Activated naive CD8-positive, alpha-beta T cell treated with anti-CD3 and anti-CD28 coated beads, Interleukin-2, amount 50 U/mL, for 24 hours (primary cell): ENCODE measurements at regions not wholly inside any gene's neighbourhood (a gene's known extent, or its start where the extent isn't known, plus 50 kb on each side); places are given as distances from the start of the nearest gene placed in this dataset.
"Not testable (repeated sequence)": the region's sequence is repeated elsewhere in the genome, so short reads cannot be mapped to it uniquely, and the experiment has no call there.

Experiments
- ATAC-seq: fragments of 150-1000 bp; cut with Tn5 transposase; one replicate; pipeline ENCODE4 v1.10.0; 2021
- DNase-seq: peaks from one replicate; pipeline ENCODE4 v3.0.0; 2021
- H3K27ac Mint-ChIP-seq: one replicate; pipeline ENCODE4 v1.8.0; 2021; ENCODE audit warnings: mild to moderate bottlenecking, mixed read lengths
- H3K27me3 Mint-ChIP-seq: one replicate; pipeline ENCODE4 v1.8.0; 2021; ENCODE audit warnings: mixed read lengths
- H3K36me3 Mint-ChIP-seq: one replicate; pipeline ENCODE4 v1.8.0; 2021; ENCODE audit warnings: low read depth, mixed read lengths
- H3K4me1 Mint-ChIP-seq: one replicate; pipeline ENCODE4 v1.8.0; 2021; ENCODE audit warnings: mixed read lengths
- H3K4me3 Mint-ChIP-seq: one replicate; pipeline ENCODE4 v1.8.0; 2021; ENCODE audit warnings: mild to moderate bottlenecking, moderate library complexity, mixed read lengths
- H3K9me3 Mint-ChIP-seq: one replicate; pipeline ENCODE4 v1.8.0; 2021; ENCODE audit warnings: mixed read lengths

DNA sequence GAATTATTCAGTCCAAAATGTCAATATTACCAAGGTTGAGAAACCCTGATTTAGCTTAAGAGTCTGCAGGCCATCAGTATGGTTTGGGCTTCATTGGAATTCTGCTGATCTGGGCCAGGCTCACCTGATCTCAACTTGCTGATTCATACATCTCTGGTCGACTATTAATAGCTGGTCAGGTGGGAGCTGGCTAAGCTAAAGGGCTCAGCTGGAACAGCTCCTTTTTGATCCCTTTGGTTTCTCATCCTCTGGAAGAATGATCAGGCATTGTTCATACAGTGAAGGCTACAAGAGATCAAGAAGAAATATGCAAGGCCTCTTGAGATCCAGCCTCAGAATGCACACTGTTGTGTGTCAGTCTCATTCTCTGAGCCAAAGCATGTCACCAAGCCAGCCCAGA lies 123.3 kb upstream of the MME start:
- Mint-ChIP-seq H3K27ac (no peak overlapping the region), H3K36me3 (no peaks in the 10 kb centered on the region), H3K4me1 (no peaks in the 10 kb centered on the region), H3K27me3 (no peaks in the 10 kb centered on the region), H3K4me3 (no peak overlapping the region), H3K9me3 (no peaks in the 10 kb centered on the region)
- no peak for ATAC-seq
- no peak for DNase-seq

DNA sequence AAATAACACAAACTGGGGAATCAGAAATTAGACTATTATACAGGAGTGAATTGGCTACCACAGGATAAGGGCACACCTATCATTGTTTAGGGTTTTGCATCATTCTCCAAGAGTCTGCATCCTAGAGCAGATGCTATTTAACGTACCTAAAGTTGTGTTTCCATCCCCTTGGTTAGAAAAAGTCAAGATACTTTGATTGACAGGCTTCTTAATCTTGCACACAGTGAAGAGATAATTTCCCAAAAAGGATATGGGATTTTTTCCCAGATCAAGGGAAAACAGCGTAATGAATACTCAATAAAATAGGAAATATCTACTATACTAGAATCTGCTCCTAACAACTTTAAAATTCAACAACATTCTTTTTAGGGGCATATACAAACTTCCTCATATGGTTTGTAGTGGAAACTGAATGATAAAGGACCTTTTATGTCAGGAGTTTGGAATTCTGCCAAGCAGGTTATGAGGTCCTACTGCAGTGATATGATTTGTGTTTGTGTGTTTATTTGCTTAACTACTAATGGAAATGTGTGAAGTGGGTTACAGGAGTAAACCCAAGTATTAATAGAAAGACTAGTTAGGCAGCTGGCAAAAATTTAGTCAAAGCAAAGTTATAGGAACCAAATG lies 124.1 kb upstream of the MME start:
- H3K9me3 Mint-ChIP-seq: no peaks in the 10 kb centered on the region
- H3K36me3 Mint-ChIP-seq: no peaks in the 10 kb centered on the region
- no peak overlapping the region for H3K27ac Mint-ChIP-seq
- ATAC-seq (no peak), DNase-seq (no peak)
- no peaks in the 10 kb centered on the region for H3K4me1 Mint-ChIP-seq
- H3K27me3 Mint-ChIP-seq: no peaks in the 10 kb centered on the region
- H3K4me3 Mint-ChIP-seq: no peak overlapping the region

DNA sequence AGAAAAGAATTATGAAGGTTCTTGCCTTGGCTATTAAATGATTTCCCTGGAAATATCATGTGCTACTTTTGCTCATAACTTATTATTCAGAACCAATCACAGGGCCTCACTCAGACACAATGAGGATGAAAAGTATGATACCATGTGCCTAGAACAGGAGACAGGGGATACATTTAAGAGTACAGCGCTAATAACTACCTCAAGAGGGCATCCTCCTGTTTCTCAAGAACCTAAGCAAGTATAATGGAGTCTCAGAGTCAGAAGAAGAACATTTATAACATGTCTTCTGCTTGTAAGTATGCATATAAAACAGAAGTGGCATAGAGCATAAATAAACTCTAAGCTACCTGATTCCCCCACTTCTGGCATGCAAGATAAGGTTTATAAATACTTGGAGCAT lies 125.4 kb upstream of the MME start:
- H3K36me3 Mint-ChIP-seq: no peaks in the 10 kb centered on the region
- no peak overlapping the region for H3K27ac Mint-ChIP-seq
- no peaks in the 10 kb centered on the region for H3K9me3 Mint-ChIP-seq
- H3K4me1 Mint-ChIP-seq: no peaks in the 10 kb centered on the region
- no peak overlapping the region for H3K4me3 Mint-ChIP-seq
- DNase-seq (no peak), ATAC-seq (no peak)
- H3K27me3 Mint-ChIP-seq: no peaks in the 10 kb centered on the region

GRCh38 chr3:154953538-154953937 lies 126.6 kb upstream of the MME start:
- Mint-ChIP-seq H3K27me3 (no peaks in the 10 kb centered on the region), H3K4me3 (no peak overlapping the region), H3K36me3 (no peaks in the 10 kb centered on the region), H3K27ac (no peak overlapping the region), H3K9me3 (peaks cover 4% of the 10 kb centered on the region), H3K4me1 (no peaks in the 10 kb centered on the region)
- ATAC-seq: no peak
- no peak for DNase-seq

GRCh38 chr3:154952553-154952952 lies 127.6 kb upstream of the MME start:
- ATAC-seq (no peak), DNase-seq (no peak)
- no peaks in the 10 kb centered on the region for H3K36me3 Mint-ChIP-seq
- H3K27ac Mint-ChIP-seq: no peak overlapping the region
- no peak overlapping the region for H3K4me3 Mint-ChIP-seq
- no peaks in the 10 kb centered on the region for H3K27me3 Mint-ChIP-seq
- peaks cover 4% of the 10 kb centered on the region for H3K9me3 Mint-ChIP-seq
- H3K4me1 Mint-ChIP-seq: no peaks in the 10 kb centered on the region

DNA sequence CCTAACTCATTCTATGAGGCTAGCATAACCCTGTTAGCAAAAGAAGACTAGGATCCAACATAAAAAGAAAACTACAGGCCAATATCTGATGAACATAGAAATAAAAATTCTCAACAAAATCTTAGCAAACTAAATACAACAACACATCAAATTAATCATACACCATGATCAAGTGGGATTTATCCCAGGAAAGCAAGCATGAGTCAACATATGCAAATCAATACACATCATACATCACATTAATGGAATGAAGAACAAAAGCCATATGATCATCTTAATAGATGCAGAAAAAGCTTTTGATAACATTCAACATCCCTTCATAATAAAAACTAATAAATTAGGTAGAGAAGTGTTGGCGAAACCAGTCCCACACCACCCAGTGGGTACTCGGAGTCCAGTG lies 136.1 kb upstream of the MME start:
- DNase-seq (no peak), ATAC-seq (no peak)
- Mint-ChIP-seq H3K4me1 (no peaks in the 10 kb centered on the region), H3K9me3 (peaks cover 4% of the 10 kb centered on the region), H3K27me3 (no peaks in the 10 kb centered on the region), H3K27ac (no peak overlapping the region), H3K4me3 (no peak overlapping the region), H3K36me3 (no peaks in the 10 kb centered on the region)

DNA sequence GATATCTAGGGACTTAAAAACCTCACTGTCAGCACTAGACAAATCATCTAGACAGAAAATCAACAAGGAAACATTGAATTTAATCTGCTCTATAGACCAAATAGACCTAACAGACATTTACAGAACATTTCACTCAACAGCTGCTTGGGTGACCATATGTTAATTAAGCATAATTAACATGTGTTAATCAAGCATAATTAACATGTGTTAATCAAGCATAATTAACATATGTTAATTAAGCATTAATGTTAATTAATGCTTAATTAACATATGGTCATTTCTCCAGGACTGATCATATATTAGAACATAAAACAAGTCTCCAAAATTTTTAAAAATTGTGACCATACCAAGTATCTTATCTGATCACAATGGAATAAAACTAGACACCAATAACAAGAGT lies 137.3 kb upstream of the MME start:
- Mint-ChIP-seq H3K36me3 (no peaks in the 10 kb centered on the region), H3K4me1 (no peaks in the 10 kb centered on the region), H3K27ac (no peak overlapping the region), H3K4me3 (no peak overlapping the region), H3K27me3 (no peaks in the 10 kb centered on the region), H3K9me3 (peaks cover 6% of the 10 kb centered on the region)
- no peak for DNase-seq
- ATAC-seq: no peak

- no peaks in the 10 kb centered on the region for H3K36me3 Mint-ChIP-seq
- peaks cover 4% of the 10 kb centered on the region for H3K9me3 Mint-ChIP-seq
- no peaks in the 10 kb centered on the region for H3K4me1 Mint-ChIP-seq
- ATAC-seq (no peak), DNase-seq (no peak)
- no peak overlapping the region for H3K27ac Mint-ChIP-seq
- no peak overlapping the region for H3K4me3 Mint-ChIP-seq
- no peaks in the 10 kb centered on the region for H3K27me3 Mint-ChIP-seq
These were observed 143.9 kb upstream of the MME start for GRCh38 chr3:154936196-154936595.

- ATAC-seq (no peak), DNase-seq (no peak)
- Mint-ChIP-seq H3K4me1 (no peaks in the 10 kb centered on the region), H3K27me3 (no peaks in the 10 kb centered on the region), H3K9me3 (peaks cover 4% of the 10 kb centered on the region), H3K27ac (no peak overlapping the region), H3K36me3 (no peaks in the 10 kb centered on the region), H3K4me3 (no peak overlapping the region)
These were observed 146.5 kb upstream of the MME start for GRCh38 chr3:154933581-154933980.

DNA sequence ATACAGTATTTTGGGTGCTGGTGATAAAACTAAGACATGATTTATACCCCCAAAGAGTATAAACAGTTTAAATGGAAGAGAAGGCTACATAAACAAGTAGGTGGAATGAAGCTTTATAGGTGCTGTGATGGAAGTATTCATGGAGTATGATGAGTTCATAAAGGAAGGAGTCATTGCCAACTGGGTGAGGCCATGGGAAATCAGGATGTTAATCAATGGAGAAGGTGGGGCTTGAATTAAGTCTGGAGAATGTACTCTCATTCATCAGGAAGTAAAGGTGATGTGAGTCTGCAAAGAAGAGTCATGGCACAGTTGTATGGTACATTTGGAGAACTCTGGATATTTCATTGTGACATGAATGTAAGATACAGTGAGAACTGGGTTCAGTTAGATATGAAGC lies 147.5 kb upstream of the MME start:
- Mint-ChIP-seq H3K27ac (no peak overlapping the region), H3K36me3 (no peaks in the 10 kb centered on the region), H3K27me3 (no peaks in the 10 kb centered on the region), H3K4me3 (no peak overlapping the region), H3K9me3 (peaks cover under 1% of the 10 kb centered on the region), H3K4me1 (no peaks in the 10 kb centered on the region)
- DNase-seq (no peak), ATAC-seq (no peak)

DNA sequence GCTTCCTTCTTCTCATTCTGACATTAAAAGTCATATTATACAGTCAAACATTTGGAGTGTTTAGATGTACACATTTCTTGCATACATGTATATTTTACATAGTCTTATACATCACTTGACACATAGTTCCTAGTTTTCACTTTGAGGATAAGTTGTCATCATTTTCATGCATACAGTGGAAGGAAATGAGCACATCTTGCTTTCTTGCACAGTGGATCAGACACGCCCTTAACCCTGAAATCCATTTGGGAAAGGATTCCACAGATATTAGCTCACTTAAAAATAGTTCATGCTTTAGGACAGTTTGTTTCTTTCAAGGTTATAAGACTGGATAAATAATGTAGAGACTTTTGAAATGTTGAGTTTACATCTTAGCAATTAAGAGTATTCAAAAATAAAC lies 148.6 kb upstream of the MME start:
- H3K27me3 Mint-ChIP-seq: no peaks in the 10 kb centered on the region
- H3K36me3 Mint-ChIP-seq: no peaks in the 10 kb centered on the region
- no peak overlapping the region for H3K27ac Mint-ChIP-seq
- no peak overlapping the region for H3K4me3 Mint-ChIP-seq
- H3K4me1 Mint-ChIP-seq: no peaks in the 10 kb centered on the region
- DNase-seq (no peak), ATAC-seq (no peak)
- H3K9me3 Mint-ChIP-seq: no peaks in the 10 kb centered on the region

- no peaks in the 10 kb centered on the region for H3K27me3 Mint-ChIP-seq
- DNase-seq (no peak), ATAC-seq (no peak)
- no peak overlapping the region for H3K4me3 Mint-ChIP-seq
- no peaks in the 10 kb centered on the region for H3K4me1 Mint-ChIP-seq
- peaks cover 4% of the 10 kb centered on the region for H3K9me3 Mint-ChIP-seq
- H3K27ac Mint-ChIP-seq: no peak overlapping the region
- H3K36me3 Mint-ChIP-seq: no peaks in the 10 kb centered on the region
These were observed 153.4 kb upstream of the MME start for GRCh38 chr3:154926721-154927120.

DNA sequence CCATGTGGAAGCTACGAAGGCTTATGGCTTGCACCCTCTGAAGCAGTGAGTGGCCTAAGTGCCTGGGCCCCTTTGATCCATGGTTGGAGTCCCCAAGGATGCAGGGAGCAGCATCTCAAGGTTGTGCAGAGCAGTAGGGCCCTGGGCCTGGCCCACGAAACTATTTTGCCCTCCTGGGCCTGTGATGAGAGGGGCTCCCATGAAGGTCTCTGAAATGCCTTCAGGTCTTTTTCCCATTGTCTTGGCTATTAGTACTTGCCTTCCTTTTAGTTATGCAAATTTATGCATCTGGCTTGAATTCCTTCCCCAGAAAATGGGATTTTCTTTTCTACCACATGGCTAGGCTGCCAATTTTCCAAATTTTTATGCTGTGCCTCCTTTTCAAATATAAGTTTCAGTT lies 158.8 kb upstream of the MME start:
- no peaks in the 10 kb centered on the region for H3K36me3 Mint-ChIP-seq
- no peaks in the 10 kb centered on the region for H3K27me3 Mint-ChIP-seq
- DNase-seq: no peak
- no peaks in the 10 kb centered on the region for H3K4me1 Mint-ChIP-seq
- ATAC-seq: no peak
- no peak overlapping the region for H3K4me3 Mint-ChIP-seq
- no peak overlapping the region for H3K27ac Mint-ChIP-seq
- H3K9me3 Mint-ChIP-seq: peaks cover 7% of the 10 kb centered on the region

DNA sequence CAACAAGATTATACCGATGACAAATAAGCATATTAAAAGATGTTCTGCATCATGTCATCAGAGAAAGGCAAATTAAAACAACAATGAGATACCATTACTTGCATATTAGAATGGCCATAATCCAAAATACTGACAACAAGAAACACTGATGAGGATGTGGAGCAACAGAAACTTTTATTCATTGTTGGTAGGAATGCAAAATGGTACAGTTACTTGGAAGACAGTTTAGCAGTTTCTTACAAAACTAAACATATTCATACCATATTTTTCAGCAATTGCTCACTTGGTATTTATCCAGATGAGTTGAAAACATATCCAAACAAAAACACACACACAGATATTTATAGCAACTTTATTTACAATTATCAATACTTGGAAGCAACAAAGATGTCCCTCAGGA lies 160.9 kb upstream of the MME start:
- H3K4me1 Mint-ChIP-seq: no peaks in the 10 kb centered on the region
- H3K27ac Mint-ChIP-seq: no peak overlapping the region
- H3K36me3 Mint-ChIP-seq: no peaks in the 10 kb centered on the region
- H3K4me3 Mint-ChIP-seq: no peak overlapping the region
- ATAC-seq (no peak), DNase-seq (no peak)
- no peaks in the 10 kb centered on the region for H3K27me3 Mint-ChIP-seq
- peaks cover 11% of the 10 kb centered on the region for H3K9me3 Mint-ChIP-seq

GRCh38 chr3:154904328-154904727 lies 175.8 kb upstream of the MME start:
- no peak for ATAC-seq
- no peak overlapping the region for H3K4me3 Mint-ChIP-seq
- no peaks in the 10 kb centered on the region for H3K4me1 Mint-ChIP-seq
- no peaks in the 10 kb centered on the region for H3K36me3 Mint-ChIP-seq
- H3K9me3 Mint-ChIP-seq: peaks cover 21% of the 10 kb centered on the region
- H3K27ac Mint-ChIP-seq: no peak overlapping the region
- no peak for DNase-seq
- H3K27me3 Mint-ChIP-seq: no peaks in the 10 kb centered on the region

DNA sequence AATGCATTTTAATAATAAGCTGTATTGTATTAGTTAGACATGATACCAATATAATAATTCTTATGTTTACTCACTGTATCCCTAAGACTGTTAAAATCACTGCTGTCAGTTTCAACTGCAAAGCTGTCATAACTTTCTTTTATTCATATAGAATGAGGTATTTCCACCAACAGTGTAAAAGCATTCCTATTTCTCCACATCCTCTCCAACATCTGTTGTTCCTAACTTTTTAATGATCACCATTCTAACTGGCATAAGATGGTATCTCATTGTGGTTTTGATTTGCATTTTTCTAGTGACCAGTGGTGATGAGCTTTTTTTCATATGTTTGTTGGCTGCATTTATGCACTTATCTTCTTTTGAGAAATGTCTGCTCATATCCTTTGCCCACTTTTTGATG lies 177.6 kb upstream of the MME start:
- not testable (repeated sequence) for H3K9me3 Mint-ChIP-seq, H3K27ac Mint-ChIP-seq, H3K36me3 Mint-ChIP-seq, H3K4me3 Mint-ChIP-seq, H3K4me1 Mint-ChIP-seq, ATAC-seq, H3K27me3 Mint-ChIP-seq, DNase-seq
